ENCODE measurements at regions not wholly inside any gene's neighbourhood (a gene's known extent, or its start where the extent isn't known, plus 50 kb on each side); places are given as distances from the start of the nearest gene placed in this dataset.
"Not testable (repeated sequence)": the region's sequence is repeated elsewhere in the genome, so short reads cannot be mapped to it uniquely, and the experiment has no call there.

DNA sequence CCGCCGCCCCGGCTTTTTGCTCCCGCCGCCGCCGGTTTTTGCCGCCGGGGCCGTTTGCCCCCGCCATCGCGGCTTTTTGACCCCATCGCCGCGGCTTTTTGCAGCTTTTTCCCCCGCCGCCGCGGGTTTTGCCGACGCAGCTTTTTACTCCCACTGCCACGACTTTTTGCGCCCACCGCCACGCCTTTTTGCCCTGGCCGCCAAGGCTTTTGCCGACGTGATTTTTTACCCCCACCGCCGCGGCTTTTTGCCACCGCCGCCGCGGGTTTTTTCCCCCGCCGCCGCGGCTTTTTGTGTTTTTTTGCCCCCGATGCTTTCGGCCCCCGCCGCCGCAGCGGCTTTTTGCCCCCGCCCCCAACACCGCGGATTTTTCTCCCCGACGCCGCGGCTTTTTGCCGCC lies 5001.9 kb upstream of the OR11H1 start:
- peak; percentile 55 for DNase-seq (ENCODE audit: low spot score)

DNA sequence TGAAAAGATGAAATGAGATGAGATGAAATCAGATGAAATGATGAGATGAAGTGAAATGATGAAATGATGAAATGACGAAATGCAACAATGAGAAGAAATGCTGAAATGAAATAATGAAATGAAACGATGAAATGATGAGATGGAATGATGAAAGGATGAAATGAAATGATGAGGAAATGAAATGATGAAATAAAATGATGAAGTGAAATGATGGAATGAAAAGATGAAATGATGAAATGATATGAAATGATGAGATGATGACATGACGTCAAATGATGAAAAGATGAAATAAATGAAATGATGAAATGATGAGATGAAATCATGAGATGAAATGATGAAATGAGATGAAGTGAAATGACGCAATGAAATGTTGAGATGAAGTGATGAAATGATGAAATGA lies 4996.9 kb upstream of the OR11H1 start:
- not testable (repeated sequence) for DNase-seq (ENCODE audit: low spot score)

DNA sequence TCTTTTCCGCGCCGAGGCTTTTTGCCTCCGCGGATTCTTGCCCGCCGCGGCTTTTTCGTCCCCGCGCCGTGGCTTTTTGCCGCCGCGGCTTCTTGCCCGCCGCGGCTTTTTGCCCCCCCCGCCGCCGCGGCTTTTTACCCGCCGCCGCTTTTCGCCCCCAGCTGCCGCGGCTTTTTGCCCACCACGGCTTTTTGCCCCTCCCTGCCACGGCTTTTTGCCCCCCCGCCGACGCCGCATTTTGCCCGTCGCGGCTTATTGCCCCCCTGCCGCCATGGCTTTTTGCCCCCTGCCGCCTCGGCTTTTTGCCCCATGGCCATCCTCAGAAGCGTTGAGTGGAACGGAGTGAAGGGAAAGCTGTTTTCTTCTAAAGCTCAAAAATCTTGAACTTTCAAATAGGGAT lies 4955.5 kb upstream of the OR11H1 start:
- DNase-seq (ENCODE audit: low spot score), result not testable (repeated sequence)

DNA sequence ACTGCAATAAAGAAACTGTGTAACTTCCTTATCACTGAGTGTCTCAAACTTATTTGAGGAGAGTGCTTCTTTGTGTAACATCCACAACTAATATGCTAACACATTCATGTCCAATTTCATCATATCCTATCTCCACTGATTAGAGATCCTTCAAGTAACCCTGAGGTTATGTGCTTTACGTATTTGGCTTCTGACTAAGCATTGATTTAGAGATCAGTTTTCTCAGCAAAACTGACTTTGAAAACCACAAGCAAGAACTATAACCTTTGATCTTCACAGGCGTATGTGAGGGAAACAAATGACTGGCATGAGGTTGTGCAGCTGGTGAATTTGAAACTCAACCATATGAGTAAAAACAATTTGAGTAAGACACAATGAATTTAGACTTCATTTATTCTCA lies 4926.9 kb upstream of the OR11H1 start:
- DNase-seq (ENCODE audit: low spot score), result not testable (repeated sequence)

DNA sequence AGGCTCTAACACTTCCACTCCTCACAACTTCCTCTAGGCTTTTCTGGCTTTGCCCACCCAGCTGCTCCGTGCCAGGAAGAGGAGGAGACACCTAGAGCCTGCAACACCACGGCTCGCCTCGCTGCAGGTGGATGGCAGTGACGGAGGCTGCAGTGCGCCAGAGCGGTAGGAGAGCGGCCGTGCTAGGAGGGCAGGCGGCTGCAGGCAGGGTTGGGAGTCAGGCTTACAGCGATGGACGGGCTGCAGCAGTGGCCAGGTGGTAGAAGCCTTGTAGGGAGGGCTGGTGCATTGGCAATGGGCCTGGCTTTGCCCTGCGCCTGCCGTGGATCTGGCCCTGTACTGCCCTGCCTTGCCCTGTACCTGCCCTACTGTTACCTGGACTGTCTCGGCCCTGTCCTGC lies 4896.0 kb upstream of the OR11H1 start:
- not testable (repeated sequence) for DNase-seq (ENCODE audit: low spot score)

DNA sequence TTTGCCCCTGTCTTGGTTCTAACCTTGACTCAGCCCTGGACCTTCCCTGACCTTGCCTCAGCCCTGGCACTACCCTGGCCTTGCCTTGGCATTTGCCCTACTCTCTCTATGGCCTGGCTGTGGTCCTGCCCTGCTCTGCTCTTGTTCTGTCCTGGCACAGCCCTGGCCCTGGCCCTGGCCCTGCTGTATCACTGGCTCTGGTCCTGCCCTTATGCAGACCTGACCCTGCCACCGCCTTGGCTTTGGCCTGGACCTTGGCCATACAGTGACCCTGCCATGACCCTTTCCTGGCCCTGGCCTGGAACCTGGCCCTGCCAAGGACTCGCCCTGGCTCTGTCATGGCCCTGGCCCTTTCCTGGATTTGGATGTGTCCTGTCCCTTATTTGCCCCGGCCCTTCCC lies 4892.7 kb upstream of the OR11H1 start:
- DNase-seq (ENCODE audit: low spot score), result not testable (repeated sequence)

DNA sequence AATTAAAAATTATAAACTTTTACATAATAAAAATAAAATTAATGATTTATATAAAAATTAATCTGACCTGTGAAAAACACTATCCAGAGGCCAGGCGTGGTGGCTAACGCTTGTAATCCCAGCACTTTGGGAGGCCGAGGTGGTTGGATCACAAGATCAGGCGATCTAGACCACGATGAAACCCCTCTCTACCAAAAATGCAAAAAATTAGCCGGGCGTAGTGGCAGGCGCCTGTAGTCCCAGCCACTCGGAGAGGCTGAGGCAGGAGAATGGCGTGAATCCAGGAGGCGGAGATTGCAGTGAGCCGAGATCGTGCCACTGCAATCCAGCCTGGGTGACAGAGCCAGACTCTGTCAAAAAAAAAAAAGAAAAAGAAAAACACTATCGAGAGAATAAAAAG lies 4865.2 kb upstream of the OR11H1 start:
- not testable (repeated sequence) for DNase-seq (ENCODE audit: low spot score)

DNA sequence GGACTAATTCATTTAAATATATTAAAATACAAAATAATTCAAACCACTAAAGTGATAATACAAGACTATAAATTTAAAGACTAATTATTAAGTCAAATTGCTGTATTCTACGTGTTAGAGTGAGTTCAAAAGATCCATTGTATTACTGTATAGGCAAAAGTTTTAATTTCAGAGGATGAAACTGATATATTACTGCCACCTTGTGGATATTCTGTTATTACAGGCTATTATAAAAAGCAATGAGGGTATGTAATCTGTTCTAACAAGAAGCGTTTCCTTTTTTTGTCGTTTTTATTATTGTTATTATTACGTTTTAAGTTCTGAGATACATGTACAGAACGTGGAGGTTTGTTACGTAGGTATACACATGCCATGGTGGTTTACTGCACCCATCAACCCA lies 4854.9 kb upstream of the OR11H1 start:
- DNase-seq (ENCODE audit: low spot score), result not testable (repeated sequence)

DNA sequence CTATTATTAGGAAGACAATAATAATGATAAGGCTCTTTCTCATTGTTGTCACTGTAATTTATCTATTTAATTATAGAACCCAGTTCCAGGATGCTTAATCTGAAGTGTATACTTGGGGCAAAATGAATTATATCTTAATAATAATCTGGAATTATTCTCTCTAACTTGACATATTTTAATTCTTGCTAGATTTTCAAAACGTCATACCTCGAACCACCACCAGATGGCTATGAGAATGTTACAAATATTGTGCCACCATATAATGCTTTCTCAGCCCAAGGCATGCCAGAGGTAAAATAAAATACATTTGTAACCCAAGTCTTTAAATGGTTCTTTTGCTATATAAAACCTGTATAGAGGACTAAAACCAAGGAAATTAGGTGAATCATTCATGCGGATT lies 4849.3 kb upstream of the OR11H1 start:
- not testable (repeated sequence) for DNase-seq (ENCODE audit: low spot score)

DNA sequence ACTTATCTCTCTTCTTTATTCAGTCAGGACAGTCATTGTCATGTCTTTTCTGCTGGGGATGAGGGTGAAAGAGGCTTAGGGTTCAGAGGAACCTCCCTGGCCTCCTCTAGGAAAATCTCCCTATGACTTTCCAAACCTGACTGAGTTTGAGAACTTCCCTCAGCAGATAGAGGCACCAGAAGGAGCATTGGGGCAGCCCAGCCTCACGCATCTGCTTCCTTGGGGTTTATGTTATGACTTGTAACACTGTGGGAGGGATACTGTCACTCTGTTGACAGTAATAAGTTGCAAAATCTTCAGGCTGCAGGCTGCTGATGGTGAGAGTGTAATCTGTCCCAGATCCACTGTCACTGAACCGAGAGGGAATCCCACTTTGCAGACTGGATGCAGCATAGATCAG lies 4842.6 kb upstream of the OR11H1 start:
- DNase-seq (ENCODE audit: low spot score), result not testable (repeated sequence)

DNA sequence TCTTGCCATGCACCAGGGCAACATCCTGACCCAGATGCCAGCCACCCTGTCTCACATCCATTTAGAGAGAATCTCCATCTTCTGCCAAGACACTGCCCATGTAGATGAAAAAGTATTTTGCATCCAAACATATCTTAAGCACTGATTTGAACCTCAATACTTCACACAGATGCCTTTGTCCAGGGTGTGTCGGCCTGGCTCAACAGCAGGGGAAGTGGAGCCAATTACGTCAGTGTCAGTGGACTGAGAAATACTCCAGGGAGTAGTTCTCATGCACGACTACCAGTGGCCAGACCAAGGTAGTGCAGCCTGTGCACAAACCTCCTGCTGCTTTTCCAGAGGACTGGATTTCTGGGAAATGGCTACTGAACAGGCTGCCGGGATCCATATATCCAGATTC lies 4840.7 kb upstream of the OR11H1 start:
- DNase-seq (ENCODE audit: low spot score), result peak; percentile 89

DNA sequence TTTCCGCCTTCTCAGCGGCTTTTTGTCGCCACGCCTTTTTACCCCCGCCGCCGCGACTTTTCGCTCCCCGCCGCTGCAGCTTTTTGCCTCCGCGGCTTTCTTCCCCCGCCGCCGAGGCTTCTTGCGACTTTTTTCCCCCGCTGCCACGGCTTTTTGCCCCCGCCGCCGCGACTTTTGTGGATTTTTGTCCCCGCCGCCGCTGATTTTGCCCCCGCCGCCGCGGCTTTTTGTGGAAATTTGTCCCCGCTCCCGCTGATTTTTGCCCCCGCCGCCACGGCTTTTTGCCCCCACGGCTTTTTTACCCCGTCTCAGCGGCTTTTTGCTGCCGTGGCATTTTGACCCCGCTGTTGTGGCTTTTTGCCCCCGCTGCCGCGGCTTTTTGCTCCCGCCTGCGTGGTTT lies 4829.2 kb upstream of the OR11H1 start:
- DNase-seq (ENCODE audit: low spot score), result not testable (repeated sequence)

DNA sequence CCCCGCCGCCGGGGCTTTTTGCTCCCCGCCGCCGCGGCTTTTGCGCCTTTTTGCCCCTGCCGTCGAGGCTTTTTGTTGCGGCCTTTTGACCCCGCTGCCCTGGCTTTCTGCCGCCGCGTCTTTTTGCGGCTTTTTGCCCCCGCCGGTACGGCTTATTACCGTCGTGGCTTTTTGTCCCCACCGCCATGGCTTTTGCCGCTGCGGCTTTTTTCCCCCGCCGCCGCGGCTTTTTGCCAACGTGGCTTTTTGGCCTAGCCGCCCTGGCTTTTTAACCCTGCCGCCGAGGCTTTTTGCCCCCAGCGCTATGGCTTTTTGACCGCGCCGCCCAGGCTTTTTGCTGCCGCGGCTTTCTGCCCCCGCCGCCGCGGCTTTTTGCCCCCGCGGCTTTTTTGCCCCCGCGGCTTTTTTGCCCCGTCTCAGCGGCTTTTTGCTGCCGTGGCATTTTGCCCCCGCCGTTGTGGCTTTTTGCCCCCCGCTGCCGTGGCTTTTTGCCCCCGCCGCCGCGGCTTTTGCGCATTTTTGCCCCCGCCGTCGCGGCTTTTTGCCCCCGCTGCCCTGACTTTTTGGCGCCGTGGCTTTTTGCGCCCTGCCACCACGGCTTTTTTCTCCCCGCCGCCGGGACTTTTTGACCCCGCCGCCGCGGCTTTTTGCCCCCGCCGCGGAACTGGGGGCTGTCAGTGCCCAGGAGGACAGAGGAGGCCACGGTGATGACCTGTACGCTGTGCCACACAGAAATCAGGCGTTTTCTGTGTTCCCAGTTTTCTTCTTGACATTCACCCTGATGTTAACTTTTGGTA lies 4828.5 kb upstream of the OR11H1 start:
- not testable (repeated sequence) for DNase-seq (ENCODE audit: low spot score)

DNA sequence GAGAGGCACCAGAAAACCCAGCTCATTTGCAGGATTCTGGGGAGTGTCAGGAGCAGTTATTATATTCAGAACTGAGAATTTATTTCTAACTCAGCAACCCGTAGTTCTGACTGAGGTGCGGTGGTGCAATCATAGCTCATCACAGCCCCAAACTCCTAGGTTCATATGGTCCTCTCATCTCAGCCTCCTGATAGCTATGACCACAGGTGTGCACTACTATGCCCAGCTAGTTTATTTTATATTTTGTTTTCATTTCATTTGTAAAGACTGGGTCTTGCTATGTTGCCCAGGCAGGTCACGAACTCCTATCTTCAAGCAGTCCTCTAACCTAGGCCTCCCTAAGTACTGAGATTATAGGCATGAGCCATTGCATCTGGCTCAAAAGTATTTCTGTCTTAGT lies 4819.8 kb upstream of the OR11H1 start:
- DNase-seq (ENCODE audit: low spot score), result not testable (repeated sequence)

DNA sequence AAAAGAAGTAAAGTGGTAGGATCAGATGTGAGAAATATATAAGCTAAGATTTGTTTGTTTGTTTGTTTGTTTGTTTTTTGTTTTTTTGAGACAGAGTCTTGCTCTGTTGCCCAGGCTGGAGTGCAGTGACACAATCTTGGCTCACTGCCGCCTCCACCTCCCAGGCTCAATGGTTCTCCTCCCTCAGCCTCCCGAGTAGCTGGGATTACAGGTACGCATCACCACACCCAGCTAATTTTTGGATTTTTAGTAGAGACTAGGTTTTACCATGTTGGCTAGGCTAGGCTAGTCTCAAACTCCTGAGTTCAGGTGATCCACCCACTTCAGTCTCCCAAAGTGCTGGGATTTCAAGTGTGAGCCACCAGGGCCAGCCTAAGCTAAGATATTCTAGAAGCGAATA lies 4817.1 kb upstream of the OR11H1 start:
- not testable (repeated sequence) for DNase-seq (ENCODE audit: low spot score)

DNA sequence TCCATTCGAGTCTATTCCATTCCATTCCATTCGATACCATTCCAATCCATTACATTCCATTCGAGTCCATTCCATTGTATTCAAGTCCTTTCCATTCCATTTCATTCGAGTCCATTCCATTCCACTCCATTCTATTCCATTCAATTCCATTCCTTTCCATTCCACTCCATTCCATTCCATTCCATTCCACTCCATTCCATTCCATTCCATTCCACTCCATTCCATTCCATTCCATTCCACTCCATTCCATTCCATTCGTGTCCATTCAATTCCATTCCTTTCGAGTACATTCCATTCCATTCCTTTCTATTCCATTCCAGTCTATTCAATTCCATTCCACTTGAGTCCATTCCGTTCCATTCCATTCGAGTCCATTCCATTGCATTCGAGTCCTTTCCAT lies 4805.2 kb upstream of the OR11H1 start:
- DNase-seq (ENCODE audit: low spot score), result not testable (repeated sequence)

DNA sequence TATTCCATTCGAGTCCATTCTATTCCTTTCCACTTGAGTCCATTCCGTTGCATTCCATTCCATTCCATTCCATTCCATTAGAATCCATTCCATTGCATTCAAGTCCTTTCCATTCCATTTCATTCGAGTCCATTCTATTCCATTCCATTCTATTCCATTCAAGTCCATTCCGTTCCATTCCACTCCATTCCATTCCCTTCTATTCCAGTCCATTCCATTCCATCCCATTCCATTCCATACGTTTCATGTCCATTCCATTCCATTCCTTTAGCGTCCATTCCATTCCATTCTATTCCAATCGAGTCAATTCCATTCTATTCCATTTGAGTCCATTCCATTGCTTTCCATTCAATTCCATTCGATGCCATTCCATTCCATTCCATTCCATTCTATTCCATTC lies 4804.0 kb upstream of the OR11H1 start:
- not testable (repeated sequence) for DNase-seq (ENCODE audit: low spot score)

DNA sequence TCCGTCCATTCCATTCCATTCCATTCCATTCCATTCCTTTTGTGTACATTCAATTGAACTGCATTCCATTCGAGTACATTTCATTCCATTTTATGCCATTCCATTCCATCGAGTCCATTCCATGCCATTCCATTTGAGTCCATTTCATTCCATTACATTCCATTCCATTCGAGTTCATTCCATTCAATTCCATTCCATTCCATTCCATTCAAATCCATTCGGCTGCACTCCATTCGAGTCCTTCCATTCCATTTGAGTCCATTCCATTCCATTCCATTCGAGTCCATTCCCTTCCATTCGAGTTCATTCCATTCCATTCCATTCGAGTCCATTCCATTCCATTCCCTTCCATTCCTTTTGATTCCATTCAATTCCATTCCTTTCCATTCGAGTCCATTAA lies 4800.6 kb upstream of the OR11H1 start:
- no peak for DNase-seq (ENCODE audit: low spot score)

DNA sequence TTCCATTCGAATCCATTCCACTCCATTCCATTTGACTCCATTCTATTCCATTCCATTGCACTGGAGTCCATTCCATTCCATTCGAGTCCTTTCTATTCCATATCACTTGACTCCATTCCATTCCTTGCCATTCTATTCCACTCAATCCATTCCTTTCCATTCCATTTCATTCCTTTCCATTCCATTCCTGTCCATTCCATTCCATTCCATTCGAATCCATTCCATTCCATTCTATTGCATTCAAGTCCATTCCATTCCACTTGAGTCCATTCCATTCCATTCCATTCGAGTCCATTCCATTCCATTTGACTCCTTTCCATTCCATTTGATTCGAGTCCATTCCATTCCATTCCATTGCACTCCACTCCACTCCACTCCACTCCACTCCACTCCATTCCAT lies 4798.0 kb upstream of the OR11H1 start:
- not testable (repeated sequence) for DNase-seq (ENCODE audit: low spot score)

DNA sequence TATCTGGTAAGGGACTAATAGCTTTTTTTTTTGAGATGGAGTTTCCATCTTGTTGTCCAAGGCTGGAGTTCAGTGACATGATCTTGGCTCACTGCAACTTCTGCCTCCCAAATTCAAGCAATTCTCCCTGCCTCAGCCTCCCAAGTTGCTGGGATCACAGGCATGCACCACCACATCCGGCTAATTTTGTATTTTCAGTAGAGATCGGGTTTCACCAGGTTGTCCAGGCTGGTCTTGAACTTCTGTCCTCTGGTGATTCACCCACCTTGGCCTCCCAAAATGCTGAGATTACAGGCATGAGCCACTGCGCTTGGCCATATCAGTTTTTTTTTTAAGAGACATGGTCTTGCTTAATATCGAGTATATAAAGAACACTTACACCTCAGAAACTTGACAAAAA lies 4797.3 kb upstream of the OR11H1 start:
- DNase-seq (ENCODE audit: low spot score), result not testable (repeated sequence)

DNA sequence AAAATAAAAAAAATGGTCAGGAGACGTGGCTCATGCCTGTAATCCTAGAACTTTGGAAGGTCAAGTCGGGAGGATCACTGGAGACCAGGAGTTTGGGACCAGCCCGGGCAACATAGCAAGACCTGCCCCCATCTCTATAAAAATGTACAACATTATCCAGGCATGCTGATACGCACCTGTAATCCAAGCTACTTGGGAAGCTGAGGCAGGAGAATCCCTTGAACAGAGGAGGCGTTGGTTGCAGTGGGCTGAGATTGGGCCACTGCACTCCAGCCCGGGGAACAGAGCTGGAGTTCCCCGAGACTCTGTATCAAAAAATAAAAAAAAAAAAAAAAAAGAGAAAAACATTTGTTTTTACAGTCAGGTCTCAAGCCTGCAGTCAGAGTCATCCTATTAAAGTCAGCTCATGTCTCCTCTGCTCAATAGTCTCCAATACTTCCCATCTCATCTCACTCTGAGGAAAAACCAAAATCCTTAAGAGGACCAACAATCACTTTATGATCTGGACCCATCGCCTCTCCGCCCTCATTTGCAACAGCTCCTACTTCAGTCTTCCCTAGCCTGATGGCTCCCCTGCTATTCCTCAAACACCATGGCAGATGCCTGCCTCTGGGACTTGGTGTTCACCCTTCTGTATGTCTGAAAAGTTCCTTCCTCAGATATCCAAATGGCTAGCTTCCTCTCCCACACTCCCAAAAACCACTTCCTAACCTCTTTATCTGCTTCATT lies 4796.6 kb upstream of the OR11H1 start:
- not testable (repeated sequence) for DNase-seq (ENCODE audit: low spot score)

DNA sequence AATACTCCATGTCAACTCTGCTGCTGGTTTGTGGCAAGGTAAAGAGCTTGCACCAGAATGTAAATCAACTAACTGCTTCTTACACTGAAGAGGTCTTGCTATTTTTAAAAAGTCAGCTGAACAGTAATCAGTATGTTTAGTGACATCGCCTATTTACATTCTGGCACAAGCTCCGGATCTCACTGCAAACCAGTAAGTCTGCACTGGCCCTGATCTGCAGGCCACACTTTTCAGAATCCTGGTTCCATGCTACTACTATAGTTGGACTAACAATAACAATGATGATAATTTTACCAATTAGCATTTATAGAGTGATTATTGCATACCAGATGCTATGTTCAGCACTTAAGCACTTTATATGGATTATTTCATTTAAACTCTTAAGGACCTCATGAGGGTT lies 4792.9 kb upstream of the OR11H1 start:
- not testable (repeated sequence) for DNase-seq (ENCODE audit: low spot score)

DNA sequence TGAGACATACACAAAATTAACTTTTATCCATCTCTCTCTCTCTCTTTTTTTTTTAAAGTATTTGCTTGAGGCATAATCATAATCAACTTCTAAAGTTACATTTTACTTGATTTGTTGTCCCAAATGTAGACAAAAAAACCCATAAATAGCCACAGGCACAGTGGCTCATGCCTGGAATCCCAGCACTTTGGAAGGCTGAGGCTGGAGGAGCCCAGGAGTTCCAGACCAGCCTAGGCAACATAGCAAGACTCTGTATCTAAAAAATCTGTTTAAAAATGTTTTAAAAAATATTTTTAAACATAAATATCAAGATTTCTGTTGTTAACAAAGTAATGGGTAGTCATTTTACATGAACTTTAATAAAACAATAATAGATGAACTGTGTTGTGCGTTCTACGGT lies 4791.1 kb upstream of the OR11H1 start:
- not testable (repeated sequence) for DNase-seq (ENCODE audit: low spot score)
